HK-2 (cell line): ENCODE measurements at regions not wholly inside any gene's neighbourhood (a gene's known extent, or its start where the extent isn't known, plus 50 kb on each side); places are given as distances from the start of the nearest gene placed in this dataset.

Experiments used
- DNase-seq: peaks from one replicate; pipeline ENCODE4 v3.0.0-alpha.2; 2018; ENCODE audit not compliant: unreplicated experiment

DNA sequence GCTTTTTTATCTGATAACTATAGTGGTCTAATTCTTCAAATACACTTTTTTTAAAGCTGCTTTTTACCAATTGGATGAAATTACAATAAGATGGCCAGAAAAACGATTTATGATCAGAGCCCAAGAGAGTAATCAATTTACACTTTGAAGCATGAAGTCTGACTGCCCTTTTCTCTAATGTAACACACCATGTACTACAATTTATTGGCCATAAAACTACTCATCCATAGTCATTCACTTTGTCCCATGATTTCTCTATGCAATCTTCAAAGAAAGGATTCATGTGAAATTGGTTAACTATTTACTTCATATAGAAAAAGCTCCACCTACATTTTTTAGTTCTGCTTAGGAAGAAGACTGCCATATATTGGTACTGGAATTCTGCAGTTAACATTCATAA is 73.6 kb upstream of the CAST start:
- DNase-seq: no peak

DNA sequence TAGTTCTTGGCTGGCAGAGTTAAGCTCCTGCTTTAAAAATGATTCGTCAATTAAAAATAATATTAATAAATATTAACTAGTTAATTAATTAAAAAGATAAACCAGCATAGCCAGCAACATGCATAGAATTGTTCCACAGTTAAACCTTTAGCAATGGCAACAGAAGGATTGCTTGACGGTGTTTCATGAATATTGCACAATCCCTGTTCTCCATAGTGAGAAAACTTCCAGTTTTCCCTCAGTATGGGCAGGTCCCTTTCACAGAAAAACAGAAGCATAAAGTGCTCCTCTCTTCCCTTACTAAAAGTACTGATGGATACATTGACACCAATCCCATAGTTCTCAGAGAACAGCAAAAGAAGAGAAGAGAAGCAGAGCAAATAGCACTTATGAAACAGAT is 71.4 kb upstream of the CAST start:
- DNase-seq: no peak

DNA sequence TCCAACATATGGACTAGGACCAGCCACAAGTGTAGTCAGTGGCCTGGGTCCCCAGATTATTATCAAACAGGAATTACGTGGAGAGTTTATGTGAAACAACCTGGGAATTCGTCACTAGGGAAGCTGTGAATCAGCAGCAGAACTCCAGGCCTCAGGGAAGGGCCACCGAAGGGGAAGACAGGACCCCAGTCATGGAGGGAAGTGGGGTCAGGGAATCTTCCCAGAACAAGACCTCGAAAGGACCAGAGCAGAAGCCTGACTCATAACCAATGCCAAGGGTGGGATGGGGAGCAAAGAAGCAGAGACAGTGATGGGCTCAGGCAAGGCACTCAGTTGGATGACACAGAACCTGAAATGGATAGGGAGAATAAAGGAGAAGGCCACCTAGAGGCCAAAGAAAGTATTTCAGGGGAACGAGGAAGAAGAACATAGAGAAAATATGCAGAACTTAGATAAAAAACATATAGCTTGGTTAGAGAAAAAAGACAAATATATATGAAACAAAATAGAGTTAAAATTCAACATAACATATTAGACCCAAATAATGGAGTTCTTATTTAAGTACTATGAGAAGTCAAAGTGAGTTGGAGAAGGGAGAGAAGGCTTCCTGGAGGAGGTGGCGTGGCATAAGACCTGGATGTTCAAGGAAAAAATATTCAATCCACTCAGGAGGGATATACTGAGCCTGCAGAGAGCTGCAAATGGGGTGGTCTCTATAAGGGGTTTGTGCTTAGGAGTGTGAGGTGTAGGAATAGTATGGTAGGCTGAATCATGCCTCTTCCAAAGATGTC is 66.7 kb upstream of the CAST start:
- no peak for DNase-seq

DNA sequence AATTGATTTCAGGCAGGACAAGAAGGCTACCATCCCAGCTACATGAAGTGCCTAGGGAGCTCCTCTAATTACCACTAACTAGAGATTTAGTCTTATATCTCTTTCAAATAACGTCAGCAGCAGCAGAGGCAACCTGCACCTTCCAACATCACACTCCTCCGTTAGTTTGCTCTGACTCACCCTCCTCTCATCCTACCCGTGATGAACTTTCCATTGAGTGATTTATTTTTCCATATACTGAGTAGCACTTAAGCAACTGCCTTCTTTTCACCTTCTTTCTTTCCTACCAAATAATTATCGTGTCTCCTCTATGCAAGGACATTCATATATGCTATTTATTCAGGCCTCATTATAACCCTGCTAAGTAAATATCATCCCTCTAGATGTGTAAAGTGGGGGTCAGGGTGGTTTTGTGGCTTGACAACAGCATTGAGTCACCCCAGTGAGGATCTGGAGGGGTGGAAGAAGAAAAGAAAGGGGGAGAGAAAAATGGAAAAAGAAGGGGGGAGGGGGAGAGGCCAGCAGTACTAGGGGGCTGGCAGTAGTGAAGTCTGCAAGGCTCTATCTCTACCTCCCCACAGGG is 64.6 kb upstream of the CAST start:
- no peak for DNase-seq

DNA sequence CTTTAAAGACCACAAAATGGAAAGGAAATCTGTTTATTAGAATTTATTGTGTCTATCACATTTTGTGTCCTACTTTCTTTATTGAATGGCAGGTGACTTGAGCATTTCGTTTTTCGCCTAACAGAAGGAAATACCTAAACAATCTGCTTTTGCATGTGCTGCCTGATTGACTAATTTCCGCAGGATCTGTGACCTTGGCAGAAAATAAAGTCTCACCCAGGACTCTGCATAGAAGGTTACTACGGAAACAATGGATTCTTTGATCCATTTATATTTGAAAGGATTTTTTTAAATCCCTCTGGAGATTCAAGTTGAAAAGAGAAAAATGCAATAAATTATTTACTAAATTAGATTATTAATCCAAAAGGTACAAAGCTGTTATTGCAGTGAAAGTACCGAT is 61.0 kb upstream of the CAST start:
- DNase-seq: no peak

DNA sequence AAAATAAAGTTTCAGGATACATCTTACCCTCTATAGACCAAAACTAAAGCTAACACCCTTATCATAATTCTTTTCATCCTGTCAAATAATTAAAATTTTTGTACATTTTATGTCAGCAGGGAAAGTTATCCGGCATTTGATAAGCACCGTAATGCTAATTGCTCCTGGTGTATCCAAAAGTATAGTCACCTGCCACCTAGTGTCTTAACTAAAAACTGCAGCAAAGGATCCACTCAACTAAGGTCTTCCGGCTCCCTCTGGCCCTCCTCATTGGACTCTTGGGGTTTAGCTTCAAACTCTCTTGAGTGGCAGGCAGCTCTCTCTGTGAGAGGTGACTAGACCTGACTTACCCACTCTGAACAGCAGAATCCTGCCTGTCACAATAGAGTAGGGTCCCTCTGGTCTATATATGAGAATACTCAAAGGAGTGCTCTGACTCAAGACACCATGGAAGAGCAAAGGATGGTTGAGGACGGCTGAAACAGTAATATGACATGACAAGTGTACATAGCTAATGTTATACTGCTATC is 60.4 kb upstream of the CAST start:
- no peak for DNase-seq

DNA sequence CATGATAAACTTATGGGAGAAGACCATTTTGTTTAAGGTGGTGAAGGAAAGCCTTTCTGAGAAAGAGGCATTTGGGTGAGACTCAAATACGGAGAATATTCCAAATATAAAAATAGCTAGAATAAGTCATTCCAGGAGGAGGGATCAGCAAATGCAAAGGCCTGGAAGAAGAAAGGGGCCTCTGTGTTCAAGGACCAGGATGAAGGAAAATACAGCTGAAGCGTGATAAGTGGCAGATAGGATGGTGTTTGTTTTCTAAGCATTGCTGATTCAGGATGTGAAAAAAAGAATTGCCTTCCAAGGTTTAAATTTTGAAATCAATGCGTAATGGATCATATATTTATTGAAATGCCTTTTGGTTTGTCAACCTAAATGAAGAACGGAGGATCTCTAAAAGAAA is 59.4 kb upstream of the CAST start:
- no peak for DNase-seq

DNA sequence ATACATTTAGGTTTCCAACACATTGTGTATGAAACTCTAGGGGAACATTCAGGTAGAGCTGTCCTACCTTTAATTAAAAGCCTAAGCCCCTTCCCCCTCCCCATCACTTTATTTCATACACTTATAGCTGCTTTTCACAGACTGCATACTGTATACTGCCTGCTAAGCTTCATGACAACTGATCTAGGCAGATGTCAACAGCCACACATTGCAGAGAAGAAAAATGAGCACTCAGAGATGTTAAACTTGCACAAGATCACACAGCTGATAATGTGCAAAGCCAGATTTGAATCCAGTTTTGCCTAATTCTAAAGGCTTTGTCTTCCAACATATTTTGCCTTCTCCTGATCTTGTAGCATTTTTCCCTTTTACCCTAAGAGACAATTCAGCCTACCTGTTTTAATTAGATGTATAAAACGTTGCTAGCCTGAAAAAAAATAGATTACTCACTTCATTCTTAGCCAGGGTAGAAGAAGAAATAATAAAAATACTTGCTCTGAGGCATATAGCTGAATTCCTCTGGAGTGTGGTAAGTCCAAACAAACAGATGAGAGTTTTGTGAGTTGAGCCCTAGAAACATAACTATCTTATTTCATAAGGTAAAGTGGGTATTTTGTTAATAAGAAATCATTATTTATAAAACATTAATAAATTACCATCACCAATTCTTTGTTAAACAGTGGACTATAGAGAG is 56.9 kb upstream of the CAST start:
- no peak for DNase-seq

DNA sequence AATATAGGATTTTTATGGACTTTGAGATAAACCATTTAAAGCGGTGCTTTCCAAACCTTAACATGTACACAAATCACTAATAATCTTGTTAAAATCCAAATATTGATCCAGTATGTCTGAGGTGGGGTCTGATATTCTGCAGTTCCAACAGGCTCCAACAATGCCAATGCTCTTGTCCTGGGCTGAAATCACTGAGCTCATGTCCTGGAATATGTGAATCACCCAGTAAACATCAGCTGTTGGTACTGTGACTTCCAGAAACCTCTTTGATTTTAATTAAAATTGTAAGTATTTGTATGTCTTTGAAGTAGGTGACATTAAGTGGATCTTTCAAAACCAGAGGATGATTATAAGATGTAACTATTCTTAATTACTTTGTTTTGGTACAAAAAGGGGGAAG is 52.8 kb upstream of the CAST start:
- DNase-seq: no peak

DNA sequence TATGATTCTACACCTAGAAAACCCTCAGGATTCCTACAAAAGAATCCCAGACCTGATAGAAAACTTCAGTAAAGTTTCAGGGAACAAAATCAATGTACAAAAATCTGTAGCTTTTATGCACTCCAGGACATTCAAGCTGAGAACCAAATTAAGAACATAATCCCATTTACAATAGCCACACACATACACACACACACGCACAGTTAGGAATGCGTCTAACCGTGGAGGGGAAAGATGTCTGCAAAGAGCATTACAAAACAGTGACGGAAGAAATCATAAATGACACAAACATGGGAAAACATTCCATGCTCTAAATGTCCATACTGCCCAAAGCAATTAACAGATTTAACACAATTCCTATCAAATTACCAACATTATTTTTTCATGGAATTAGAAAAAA is 51.4 kb upstream of the CAST start:
- no peak for DNase-seq

DNA sequence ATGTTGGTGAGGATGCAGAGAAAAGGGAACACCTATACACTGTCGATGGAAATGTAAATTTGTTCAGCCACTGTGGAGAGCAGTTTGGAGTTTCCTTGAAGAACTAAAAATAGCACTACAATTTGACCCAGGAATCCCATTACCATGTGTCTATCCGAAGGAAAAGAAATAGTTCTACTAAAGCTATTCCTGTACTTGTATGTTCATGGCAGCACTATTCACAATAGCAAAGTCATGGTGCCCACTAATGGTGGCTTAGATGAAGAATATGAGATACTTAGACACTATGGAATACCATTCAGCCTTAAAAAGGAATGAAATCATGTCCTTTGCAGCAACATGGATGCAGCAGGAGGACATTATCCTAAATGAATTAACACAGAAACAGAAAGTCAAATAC is 50.2 kb upstream of the CAST start:
- DNase-seq: no peak
